Progenitor cell of endocrine pancreas (in vitro differentiated cells): ENCODE measurements at regions not wholly inside any gene's neighbourhood (a gene's known extent, or its start where the extent isn't known, plus 50 kb on each side); places are given as distances from the start of the nearest gene placed in this dataset.

ENCODE experiments used
- DNase-seq: peaks from one replicate; pipeline ENCODE4 v3.0.0; 2021; ENCODE audit warnings: low spot score; ENCODE audit not compliant: unreplicated experiment
- H3K27ac Mint-ChIP-seq: 2 replicates; pipeline ENCODE4 v1.8.0; 2021; ENCODE audit warnings: mild to moderate bottlenecking, moderate library complexity, mixed read lengths
- H3K27me3 Mint-ChIP-seq: 2 replicates; pipeline ENCODE4 v1.8.0; 2021; ENCODE audit warnings: mixed read lengths
- H3K36me3 Mint-ChIP-seq: 2 replicates; pipeline ENCODE4 v1.8.0; 2022; ENCODE audit warnings: mixed read lengths; ENCODE audit not compliant: insufficient read depth
- H3K4me1 Mint-ChIP-seq: 2 replicates; pipeline ENCODE4 v1.8.0; 2021; ENCODE audit warnings: low read depth, mixed read lengths
- H3K4me3 Mint-ChIP-seq: 2 replicates; pipeline ENCODE4 v1.8.0; 2021; ENCODE audit warnings: low read depth, mild to moderate bottlenecking, moderate library complexity, mixed read lengths
- H3K9me3 Mint-ChIP-seq: 2 replicates; pipeline ENCODE4 v1.8.0; 2021; ENCODE audit warnings: low read depth, mixed read lengths
- CTCF ChIP-seq: fragments of 200-600 bp; sonication (generic); IDR thresholded peaks from one replicate; pipeline ENCODE4 v1.5.0; 2021; ENCODE audit warnings: antibody characterized with exemption, mild to moderate bottlenecking; ENCODE audit not compliant: unreplicated experiment

GRCh38 chr2:8115456-8115855, 566.4 kb upstream of the ID2 start:
- Mint-ChIP-seq H3K4me3 (no peak overlapping the region), H3K27me3 (peaks cover 12% of the 10 kb centered on the region), H3K36me3 (no peaks in the 10 kb centered on the region), H3K9me3 (no peaks in the 10 kb centered on the region), H3K27ac (no peak overlapping the region), H3K4me1 (peaks cover 27% of the 10 kb centered on the region)
- no peak for TF ChIP-seq CTCF
- no peak for DNase-seq

DNA sequence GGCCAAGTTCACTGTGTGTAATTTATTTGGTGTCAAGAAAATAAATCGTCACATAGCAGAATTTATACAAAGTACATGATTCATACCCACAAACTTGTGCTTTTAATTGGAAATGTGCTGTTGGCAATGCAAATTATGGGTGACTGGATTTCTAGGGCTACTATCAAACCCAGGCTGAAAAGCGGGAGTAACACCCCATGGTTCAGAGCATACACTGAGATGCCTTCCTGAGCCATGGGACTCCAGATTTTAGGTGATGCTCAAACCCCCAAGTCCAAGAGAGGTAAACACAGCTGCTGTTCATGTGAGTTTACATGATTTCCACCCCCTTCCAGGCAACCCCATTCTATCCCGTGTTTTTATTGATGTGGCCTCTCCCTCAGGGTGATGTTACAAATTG, 565.9 kb upstream of the ID2 start:
- Mint-ChIP-seq H3K27me3 (peaks cover 12% of the 10 kb centered on the region), H3K27ac (no peak overlapping the region), H3K4me3 (no peak overlapping the region), H3K36me3 (no peaks in the 10 kb centered on the region), H3K4me1 (peaks cover 29% of the 10 kb centered on the region), H3K9me3 (no peaks in the 10 kb centered on the region)
- TF ChIP-seq CTCF = no peak
- DNase-seq = no peak

DNA sequence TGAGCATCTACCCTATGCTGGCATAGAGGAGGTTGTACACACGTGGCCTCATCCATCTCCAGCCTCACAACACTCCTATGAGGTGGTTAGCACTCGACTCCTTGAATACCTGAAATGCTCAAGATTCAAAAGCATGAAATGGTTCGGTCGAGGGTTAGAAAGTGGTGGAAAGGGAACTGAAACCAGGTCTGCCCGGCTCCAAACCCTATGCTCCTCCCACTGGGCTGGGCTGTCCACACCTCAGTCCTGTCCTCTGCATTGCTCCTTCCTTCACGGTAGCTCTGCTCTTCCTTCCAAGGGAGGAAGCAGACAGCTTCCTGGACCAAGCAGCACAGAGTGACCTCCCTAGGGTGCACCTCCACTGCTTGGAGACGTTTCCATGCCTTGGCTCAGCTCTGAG, 565.2 kb upstream of the ID2 start:
- H3K4me3 Mint-ChIP-seq = no peak overlapping the region
- DNase-seq = no peak
- TF ChIP-seq CTCF = no peak
- peaks cover 12% of the 10 kb centered on the region for H3K27me3 Mint-ChIP-seq
- H3K9me3 Mint-ChIP-seq = no peaks in the 10 kb centered on the region
- peaks cover 25% of the 10 kb centered on the region for H3K4me1 Mint-ChIP-seq
- no peaks in the 10 kb centered on the region for H3K36me3 Mint-ChIP-seq
- no peak overlapping the region for H3K27ac Mint-ChIP-seq

- Mint-ChIP-seq H3K4me1 (peaks cover 25% of the 10 kb centered on the region), H3K4me3 (no peak overlapping the region), H3K27me3 (peaks cover 2% of the 10 kb centered on the region), H3K9me3 (no peaks in the 10 kb centered on the region), H3K27ac (peak overlapping the region; percentile 85), H3K36me3 (no peaks in the 10 kb centered on the region)
- no peak for DNase-seq
- no peak for TF ChIP-seq CTCF
Observed at GRCh38 chr2:8118940-8119781, 562.7 kb upstream of the ID2 start.

- Mint-ChIP-seq H3K9me3 (no peaks in the 10 kb centered on the region), H3K27me3 (peaks cover 2% of the 10 kb centered on the region), H3K36me3 (no peaks in the 10 kb centered on the region), H3K4me1 (peaks cover 25% of the 10 kb centered on the region), H3K27ac (peak overlapping the region; percentile 85), H3K4me3 (peak overlapping the region; percentile 5)
- no peak for DNase-seq
- no peak for TF ChIP-seq CTCF
Observed at GRCh38 chr2:8119782-8120505, 561.9 kb upstream of the ID2 start.
